K562 (cell line): ENCODE measurements at regions not wholly inside any gene's neighbourhood (a gene's known extent, or its start where the extent isn't known, plus 50 kb on each side); places are given as distances from the start of the nearest gene placed in this dataset.

Experiments
- ATAC-seq: fragments of 200-7000 bp; cut with Tn5 transposase; 3 replicates; pipeline ENCODE4 v1.9.1; 2020; ENCODE audit warnings: moderate library complexity
- BruUV-seq: library from RNA; stranded (reverse); fragments of 400-500 nt; replicated peaks from 2 replicates; lab custom pipeline; 2021; lab: Mats Ljungman, UMichigan
- CTCF ChIA-PET: fragments of 300-600 bp; formaldehyde crosslinking; extraction: SDS; loops from one replicate; lab custom pipeline; 2021; ENCODE audit warnings: low intra/inter-chr PET ratio; lab: Yijun Ruan, JAX
- POLR2A ChIA-PET: fragments of 300-600, 350-650 bp; sonication (Branson Sonifier 250); formaldehyde crosslinking; extraction: SDS; loops from one replicate; lab custom pipeline; 2021; ENCODE audit warnings: antibody characterized with exemption, inconsistent platforms; lab: Yijun Ruan, JAX
- DNase-seq, 4 experiments: peaks; one replicate each; pipeline versions ENCODE4 v3.0.0 to v3.0.0-alpha.2; 2011 to 2018; ENCODE audit warnings: low spot score in 3 of 4, mixed read lengths in 3 of 4; ENCODE audit errors: extremely low read depth in 1 of 4
- FAIRE-seq: peaks from 2 replicates; lab custom pipeline; 2011; peaks lifted over from hg19 to GRCh38; lab: Jason Lieb, UNC
- H2AFZ ChIP-seq: 2 replicates; pipeline ENCODE4 v1.6.0; 2011; ENCODE audit warnings: low read depth, low read length, control low read depth, inconsistent platforms
- H3K27ac ChIP-seq: fragments of 200-600 bp; 3 replicates; pipeline ENCODE4 v1.8.0; 2011; ENCODE audit warnings: low read depth, mild to moderate bottlenecking, control low read depth, inconsistent platforms, low read length, moderate library complexity, mixed read lengths; ENCODE audit errors: extremely low read depth
- H3K27me3 ChIP-seq, 2 experiments: fragments of 300-600 bp in 1 of 2; 2 replicates in 1 of 2; 3 replicates in 1 of 2; pipeline versions ENCODE4 v1.6.0 to v1.8.0; 2011; ENCODE audit warnings: inconsistent platforms in 2 of 2, low read length in 2 of 2, mild to moderate bottlenecking in 1 of 2, mixed read lengths in 1 of 2, moderate library complexity in 1 of 2; ENCODE audit not compliant: control insufficient read depth in 2 of 2, insufficient read depth in 2 of 2
- H3K36me3 ChIP-seq: fragments of 300-600 bp; 3 replicates; pipeline ENCODE4 v1.8.0; 2011; ENCODE audit warnings: mild to moderate bottlenecking, low read length, inconsistent platforms; ENCODE audit not compliant: control insufficient read depth, insufficient read depth
- H3K4me1 ChIP-seq, 2 experiments: fragments of 200-600 bp in 1 of 2; replicated peaks in 1 of 2; 2 replicates in 1 of 2; 3 replicates in 1 of 2; pipeline versions ENCODE4 v1.5.1 to v1.8.0; 2011; ENCODE audit warnings: inconsistent platforms in 2 of 2, low read length in 2 of 2, mild to moderate bottlenecking in 1 of 2, mixed read lengths in 1 of 2, moderate library complexity in 1 of 2; ENCODE audit not compliant: control insufficient read depth in 2 of 2, insufficient read depth in 2 of 2
- H3K4me2 ChIP-seq: 2 replicates; pipeline ENCODE4 v1.6.1; 2011; ENCODE audit warnings: low read length, control low read depth, inconsistent platforms, mixed read lengths; ENCODE audit not compliant: insufficient read depth
- H3K4me3 ChIP-seq: fragments of 200-600 bp; sonication (generic), shearing (Covaris generic); 2 replicates; pipeline ENCODE4 v1.5.1; 2016; ENCODE audit warnings: control low read depth, inconsistent platforms
- H3K79me2 ChIP-seq: fragments of 200-600 bp; 3 replicates; pipeline ENCODE4 v1.8.0; 2011; ENCODE audit warnings: low read length, inconsistent platforms; ENCODE audit not compliant: control insufficient read depth, insufficient read depth
- H3K9ac ChIP-seq, 2 experiments: 2 replicates each; pipeline versions ENCODE4 v1.6.0 to v1.6.1; 2011; ENCODE audit warnings: low read depth in 2 of 2, low read length in 2 of 2, control low read depth in 1 of 2, inconsistent platforms in 1 of 2, mild to moderate bottlenecking in 1 of 2, mixed read lengths in 1 of 2; ENCODE audit not compliant: insufficient read depth in 1 of 2
- H3K9me1 ChIP-seq: one replicate; pipeline ENCODE4 v1.6.0; 2011; ENCODE audit warnings: inconsistent platforms, mild to moderate bottlenecking, low read length, moderate library complexity; ENCODE audit not compliant: control insufficient read depth, insufficient read depth
- H3K9me3 ChIP-seq: replicated peaks from 2 replicates; pipeline ENCODE4 v1.5.1; 2011; ENCODE audit warnings: low read depth, low read length, inconsistent platforms; ENCODE audit not compliant: control insufficient read depth, insufficient read depth
- H4K20me1 ChIP-seq: replicated peaks from 2 replicates; pipeline ENCODE4 v1.6.1; 2011; ENCODE audit warnings: low read length, inconsistent platforms, mixed read lengths; ENCODE audit not compliant: control insufficient read depth, insufficient read depth
- BACH1 ChIP-seq: fragments of 200-800 bp; sonication (Bioruptor generic); IDR thresholded peaks from 2 replicates; pipeline ENCODE4 v1.6.1; 2016; ENCODE audit warnings: missing genetic modification characterization, missing compliant biosample characterization
- CBFB ChIP-seq: sonication (generic); formaldehyde crosslinking; IDR thresholded peaks from 2 replicates; pipeline ENCODE4 v1.4.0; 2020; ENCODE audit warnings: mild to moderate bottlenecking, missing genetic modification reagents
- DACH1 ChIP-seq: fragments of 450-650 bp; IDR thresholded peaks from 2 replicates; pipeline ENCODE4 v1.6.1; 2018; ENCODE audit not compliant: partially characterized antibody
- HNRNPH1 ChIP-seq: fragments of 200-400 bp; formaldehyde crosslinking; optimal IDR thresholded peaks from 2 replicates; pipeline ENCODE3; 2017; ENCODE audit warnings: low read depth, mild to moderate bottlenecking, low read length, moderate library complexity
- PHF8 ChIP-seq: fragments of 200-600 bp; sonication (generic); IDR thresholded peaks from 2 replicates; pipeline ENCODE4 v1.6.1; 2012; ENCODE audit warnings: mixed run types, mild to moderate bottlenecking, inconsistent platforms, low read length, moderate library complexity, borderline replicate concordance
- RHOXF2B ChIP-seq: fragments of 250-450 bp; sonication (Bioruptor Pico); conservative IDR thresholded peaks from 2 replicates; pipeline ENCODE4 v1.5.1; 2021
- SIRT6 ChIP-seq: IDR thresholded peaks from one replicate; pipeline ENCODE4 v1.6.1; 2012; ENCODE audit warnings: low read depth, mild to moderate bottlenecking, control low read depth, inconsistent platforms, low read length, moderate library complexity
- SMC3 ChIP-seq: conservative IDR thresholded peaks from 2 replicates; pipeline ENCODE4 v1.6.1; 2011; ENCODE audit warnings: low read depth, low read length, improper control_type of control experiment; ENCODE audit not compliant: insufficient read depth
- SP2 ChIP-seq: IDR thresholded peaks from 2 replicates; pipeline ENCODE4 v1.6.1; 2011; ENCODE audit warnings: mild to moderate bottlenecking, low read depth, low read length, moderate library complexity; ENCODE audit not compliant: poor library complexity, severe bottlenecking; ENCODE audit errors: extremely low read depth
- TAL1 ChIP-seq: fragments of 450-650 bp; IDR thresholded peaks from 2 replicates; pipeline ENCODE4 v1.6.1; 2016; ENCODE audit warnings: mild to moderate bottlenecking
- ZNF124 ChIP-seq: sonication (generic); formaldehyde crosslinking; IDR thresholded peaks from 2 replicates; pipeline ENCODE4 v1.8.1; 2022; ENCODE audit warnings: missing genetic modification reagents
- ZNF224 ChIP-seq: sonication (generic); formaldehyde crosslinking; IDR thresholded peaks from 2 replicates; pipeline ENCODE4 v1.8.0; 2022; ENCODE audit warnings: mild to moderate bottlenecking, missing genetic modification reagents
- WGBS: fragments of 100-300 bp; shearing (Covaris generic); methylation state at CpG from one replicate; pipeline ENCODE4 v1.1.6; 2016; ENCODE audit warnings: low coverage, mixed read lengths; ENCODE audit not compliant: insufficient coverage; ENCODE audit errors: missing lambda C conversion rate; 5-methylcytosine and 5-hydroxymethylcytosine counted together
- in situ Hi-C: fragments of 300-500 bp; cut with MboI; formaldehyde crosslinking; loops from 4 replicates; pipeline ENCODE4 v1.15.0; 2018; ENCODE audit warnings: inconsistent platforms, mixed read lengths
- intact Hi-C: fragments of 100-400 bp; cut with micrococcal nuclease; formaldehyde crosslinking; loops from 2 replicates; pipeline ENCODE4 v1.14.2; 2022
- TF ChIP-seq, protein P1 (sequence below): sonication (generic); formaldehyde crosslinking; IDR thresholded peaks from 2 replicates; pipeline ENCODE4 v1.8.1; 2022; ENCODE audit warnings: missing genetic modification reagents
- TF ChIP-seq, protein P2 (sequence below), 2 experiments: fragments of 450-650 bp; IDR thresholded peaks; 2 replicates each; pipeline ENCODE4 v1.6.1; 2016; ENCODE audit warnings: mild to moderate bottlenecking in 2 of 2, borderline replicate concordance in 1 of 2, low read depth in 1 of 2, moderate library complexity in 1 of 2

DNA sequence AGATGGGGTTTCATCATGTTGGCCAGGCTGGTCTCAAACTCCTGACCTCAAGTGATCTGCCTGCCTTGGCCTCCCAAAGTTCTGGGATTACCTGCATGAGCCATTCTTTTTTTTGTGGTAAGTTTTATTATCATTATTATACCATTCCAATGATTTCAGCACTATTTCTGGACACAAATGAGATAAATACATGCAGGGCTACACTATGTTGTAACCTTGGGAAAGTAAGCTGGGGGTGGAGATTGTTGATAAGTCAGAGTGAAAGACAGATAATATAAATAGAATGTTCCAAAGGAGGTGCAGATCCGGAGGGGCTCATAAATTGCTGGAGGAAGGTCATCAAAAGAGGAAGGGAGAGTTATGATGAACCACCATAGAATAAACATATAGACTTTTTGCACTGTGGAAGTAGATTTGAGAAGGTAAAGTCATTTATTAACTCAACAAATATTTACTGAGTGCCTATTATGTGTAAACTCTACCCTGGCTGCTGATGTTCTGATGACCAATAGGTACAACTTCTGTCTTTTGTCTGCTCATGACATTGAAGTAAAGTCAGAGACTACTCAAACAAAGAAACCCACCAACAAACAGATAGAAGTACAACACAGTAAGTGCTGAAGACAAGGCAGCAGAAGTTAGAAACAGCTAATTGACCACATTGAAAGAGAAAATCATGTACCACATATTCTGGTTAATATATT is 478.9 kb upstream of the GOLIM4 start:
- Histone ChIP-seq H3K79me2 (no peaks in the 10 kb centered on the region), H3K27me3 (no peaks in the 10 kb centered on the region), H2AFZ (no peak overlapping the region), H3K9ac (no peak overlapping the region), H3K27ac (no peak overlapping the region), H3K9me3 (no peaks in the 10 kb centered on the region), H4K20me1 (no peaks in the 10 kb centered on the region), H3K4me2 (no peak overlapping the region), H3K4me3 (no peak overlapping the region), H3K9me1 (no peaks in the 10 kb centered on the region), H3K36me3 (no peaks in the 10 kb centered on the region), H3K4me1 (no peaks in the 10 kb centered on the region)
- no peak for ATAC-seq
- 0% methylated on average over 1 of the region's 1 CpG for WGBS
- intact Hi-C loops, result no loop called here
- ChIA-PET CTCF (no interaction called here), POLR2A (no interaction called here)
- no peak for FAIRE-seq
- in situ Hi-C loops, result no loop called here
- DNase-seq, result no peak
- no TSS peak for BruUV-seq
- TF ChIP-seq PHF8 (no peak), BACH1 (tag) (no peak), ZNF224 (CRISPR knock-in tag) (no peak), TAL1 (no peak), SMC3 (no peak), SP2 (no peak), HNRNPH1 (no peak), DACH1 (no peak), SIRT6 (no peak), ZNF124 (CRISPR knock-in tag) (no peak), CBFB (CRISPR knock-in tag) (no peak), RHOXF2B (no peak)
- TF ChIP-seq, protein P1, sequence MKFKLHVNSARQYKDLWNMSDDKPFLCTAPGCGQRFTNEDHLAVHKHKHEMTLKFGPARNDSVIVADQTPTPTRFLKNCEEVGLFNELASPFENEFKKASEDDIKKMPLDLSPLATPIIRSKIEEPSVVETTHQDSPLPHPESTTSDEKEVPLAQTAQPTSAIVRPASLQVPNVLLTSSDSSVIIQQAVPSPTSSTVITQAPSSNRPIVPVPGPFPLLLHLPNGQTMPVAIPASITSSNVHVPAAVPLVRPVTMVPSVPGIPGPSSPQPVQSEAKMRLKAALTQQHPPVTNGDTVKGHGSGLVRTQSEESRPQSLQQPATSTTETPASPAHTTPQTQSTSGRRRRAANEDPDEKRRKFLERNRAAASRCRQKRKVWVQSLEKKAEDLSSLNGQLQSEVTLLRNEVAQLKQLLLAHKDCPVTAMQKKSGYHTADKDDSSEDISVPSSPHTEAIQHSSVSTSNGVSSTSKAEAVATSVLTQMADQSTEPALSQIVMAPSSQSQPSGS (CRISPR knock-in tag), result no peak
- TF ChIP-seq, protein P2, sequence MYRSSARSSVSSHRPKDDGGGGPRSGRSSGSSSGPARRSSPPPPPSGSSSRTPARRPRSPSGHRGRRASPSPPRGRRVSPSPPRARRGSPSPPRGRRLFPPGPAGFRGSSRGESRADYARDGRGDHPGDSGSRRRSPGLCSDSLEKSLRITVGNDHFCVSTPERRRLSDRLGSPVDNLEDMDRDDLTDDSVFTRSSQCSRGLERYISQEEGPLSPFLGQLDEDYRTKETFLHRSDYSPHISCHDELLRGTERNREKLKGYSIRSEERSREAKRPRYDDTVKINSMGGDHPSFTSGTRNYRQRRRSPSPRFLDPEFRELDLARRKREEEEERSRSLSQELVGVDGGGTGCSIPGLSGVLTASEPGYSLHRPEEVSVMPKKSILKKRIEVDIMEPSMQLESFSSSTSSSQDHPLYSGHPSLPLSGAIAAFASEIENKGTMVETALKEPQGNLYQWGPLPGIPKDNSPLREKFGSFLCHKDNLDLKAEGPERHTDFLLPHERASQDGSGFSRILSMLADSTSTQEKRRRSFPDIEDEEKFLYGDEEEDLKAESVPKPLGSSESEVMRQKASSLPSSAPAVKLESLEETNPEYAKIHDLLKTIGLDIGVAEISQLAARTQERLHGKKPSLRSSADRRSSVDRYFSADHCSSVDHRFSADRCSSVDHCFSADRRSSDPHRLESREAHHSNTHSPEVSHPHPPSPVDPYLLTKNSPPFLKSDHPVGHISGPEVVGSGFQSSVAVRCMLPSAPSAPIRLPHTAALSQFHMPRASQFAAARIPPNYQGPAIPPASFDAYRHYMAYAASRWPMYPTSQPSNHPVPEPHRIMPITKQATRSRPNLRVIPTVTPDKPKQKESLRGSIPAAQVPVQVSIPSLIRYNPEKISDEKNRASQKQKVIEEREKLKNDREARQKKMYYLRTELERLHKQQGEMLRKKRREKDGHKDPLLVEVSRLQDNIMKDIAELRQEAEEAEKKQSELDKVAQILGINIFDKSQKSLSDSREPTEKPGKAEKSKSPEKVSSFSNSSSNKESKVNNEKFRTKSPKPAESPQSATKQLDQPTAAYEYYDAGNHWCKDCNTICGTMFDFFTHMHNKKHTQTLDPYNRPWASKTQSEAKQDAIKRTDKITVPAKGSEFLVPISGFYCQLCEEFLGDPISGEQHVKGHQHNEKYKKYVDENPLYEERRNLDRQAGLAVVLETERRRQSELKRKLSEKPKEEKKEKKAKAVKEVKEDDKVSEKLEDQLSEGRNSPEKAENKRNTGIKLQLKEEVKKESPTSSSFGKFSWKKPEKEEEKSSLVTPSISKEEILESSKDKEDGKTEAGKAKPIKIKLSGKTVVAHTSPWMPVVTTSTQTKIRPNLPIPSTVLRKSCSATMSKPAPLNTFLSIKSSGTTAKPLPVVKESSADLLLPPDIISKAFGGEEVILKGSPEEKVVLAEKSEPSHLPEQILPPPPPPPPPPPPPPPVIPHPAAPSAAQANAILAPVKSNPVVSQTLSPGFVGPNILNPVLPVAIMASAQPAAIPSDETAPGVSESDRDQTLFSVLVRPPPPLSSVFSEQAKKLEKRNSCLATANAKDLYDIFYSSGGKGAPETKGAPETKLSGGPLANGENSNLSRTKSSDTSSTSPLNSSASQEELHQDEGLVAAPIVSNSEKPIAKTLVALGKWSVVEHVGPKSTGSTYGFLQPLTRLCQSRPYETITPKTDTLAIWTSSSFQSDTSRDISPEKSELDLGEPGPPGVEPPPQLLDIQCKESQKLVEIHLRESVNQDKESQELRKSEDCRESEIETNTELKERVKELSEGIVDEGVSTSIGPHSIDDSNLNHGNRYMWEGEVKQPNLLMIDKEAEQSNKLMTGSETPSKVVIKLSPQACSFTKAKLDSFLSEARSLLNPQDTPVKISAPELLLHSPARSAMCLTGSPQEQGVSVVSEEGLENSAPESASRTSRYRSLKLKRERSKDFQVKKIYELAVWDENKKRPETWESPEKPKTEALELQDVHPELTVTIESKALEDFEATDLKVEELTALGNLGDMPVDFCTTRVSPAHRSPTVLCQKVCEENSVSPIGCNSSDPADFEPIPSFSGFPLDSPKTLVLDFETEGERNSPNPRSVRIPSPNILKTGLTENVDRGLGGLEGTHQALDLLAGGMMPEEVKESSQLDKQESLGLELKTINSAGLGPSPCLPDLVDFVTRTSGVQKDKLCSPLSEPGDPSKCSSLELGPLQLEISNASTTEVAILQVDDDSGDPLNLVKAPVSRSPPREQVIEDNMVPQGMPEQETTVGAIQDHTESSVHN (IDR thresholded peaks at IDR 0.05; ENCODE audit: borderline replicate concordance in 1 of 2, low read depth in 1 of 2), result no peak
